ENCODE measurements at regions not wholly inside any gene's neighbourhood (a gene's known extent, or its start where the extent isn't known, plus 50 kb on each side); places are given as distances from the start of the nearest gene placed in this dataset.
A peak's percentile ranks its signal among the peaks of the same experiment; 100 is the strongest.

DNA sequence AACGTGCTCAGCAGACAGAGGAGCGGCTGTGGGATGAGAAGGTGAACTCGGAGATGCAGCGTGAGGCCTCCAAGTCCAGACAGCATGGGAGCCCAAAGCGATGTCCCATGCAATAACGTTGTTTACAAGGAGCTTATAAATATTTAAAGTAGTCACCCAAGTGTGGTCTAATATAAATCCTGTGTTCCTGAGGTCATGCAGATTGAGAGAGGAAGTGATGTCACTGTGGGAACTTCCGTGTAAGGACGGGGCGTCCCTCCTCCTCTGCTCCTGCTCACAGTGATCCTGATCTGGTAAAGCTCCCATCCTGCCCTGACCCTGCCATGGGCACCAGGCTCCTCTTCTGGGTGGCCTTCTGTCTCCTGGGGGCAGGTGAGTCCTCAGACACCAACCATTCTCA, 94.7 kb upstream of the PRSS58 start:
- DNase-seq, result no peak

GRCh38 chr7:142351145-142351544, 93.3 kb upstream of the PRSS58 start:
- DNase-seq, result no peak

DNA sequence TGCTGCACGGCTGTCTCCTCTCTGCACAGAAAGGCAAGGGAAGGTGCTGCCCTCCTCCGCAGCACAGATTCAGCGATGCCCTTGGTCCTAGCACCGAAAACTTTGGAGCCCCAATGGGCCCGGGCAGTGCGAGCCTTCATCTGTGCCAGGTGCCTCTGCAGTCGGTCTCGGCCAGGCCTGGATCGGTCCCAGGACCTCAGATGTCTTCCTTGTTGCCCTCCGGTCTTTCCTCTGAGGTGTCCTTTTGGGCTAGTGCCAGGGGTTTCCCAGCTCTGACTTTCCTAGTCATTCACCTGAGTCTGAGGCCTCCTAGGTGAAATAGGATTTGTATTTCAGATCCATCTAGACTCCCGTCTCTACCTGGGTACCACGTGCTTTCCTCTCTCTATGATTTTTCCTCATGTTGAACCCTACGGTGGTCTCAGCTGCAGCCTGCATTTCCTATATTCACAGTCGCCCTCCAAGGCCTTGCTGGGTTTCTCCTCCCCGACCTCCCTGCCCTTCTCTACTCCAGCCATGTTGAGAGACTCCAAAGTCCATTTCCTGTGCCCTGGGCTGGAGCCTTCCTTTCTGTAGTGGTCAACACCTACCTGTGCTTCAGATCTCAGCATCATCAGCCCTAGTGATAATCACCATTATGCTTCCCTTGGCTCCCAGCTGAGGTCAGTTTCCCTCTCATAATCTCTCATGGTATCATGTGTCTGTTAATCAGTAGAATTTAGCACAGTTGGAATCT, 92.0 kb upstream of the PRSS58 start:
- DNase-seq, result no peak

DNA sequence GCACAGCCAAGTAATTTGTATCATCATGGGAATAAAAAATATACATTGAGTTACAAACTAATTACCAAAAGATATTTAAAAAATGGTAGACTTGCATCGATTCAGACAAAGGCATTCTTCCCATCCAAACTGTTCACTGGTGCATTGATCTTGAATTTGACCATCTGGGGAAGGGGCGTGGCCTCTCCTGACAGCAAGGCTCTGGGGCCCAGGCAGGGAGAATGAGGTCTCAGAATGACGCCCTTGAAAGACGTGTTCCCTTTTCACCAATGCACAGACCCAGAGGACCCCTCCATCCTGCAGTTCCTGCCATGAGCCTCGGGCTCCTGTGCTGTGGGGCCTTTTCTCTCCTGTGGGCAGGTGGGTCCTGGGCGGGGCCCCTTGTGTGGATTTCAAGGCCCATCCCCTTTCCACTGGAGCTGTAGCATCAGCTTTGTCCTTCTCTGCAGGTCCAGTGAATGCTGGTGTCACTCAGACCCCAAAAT, 91.1 kb upstream of the PRSS58 start:
- no peak for DNase-seq

- DNase-seq, result no peak
Observed at GRCh38 chr7:142348100-142348499, 90.2 kb upstream of the PRSS58 start.

DNA sequence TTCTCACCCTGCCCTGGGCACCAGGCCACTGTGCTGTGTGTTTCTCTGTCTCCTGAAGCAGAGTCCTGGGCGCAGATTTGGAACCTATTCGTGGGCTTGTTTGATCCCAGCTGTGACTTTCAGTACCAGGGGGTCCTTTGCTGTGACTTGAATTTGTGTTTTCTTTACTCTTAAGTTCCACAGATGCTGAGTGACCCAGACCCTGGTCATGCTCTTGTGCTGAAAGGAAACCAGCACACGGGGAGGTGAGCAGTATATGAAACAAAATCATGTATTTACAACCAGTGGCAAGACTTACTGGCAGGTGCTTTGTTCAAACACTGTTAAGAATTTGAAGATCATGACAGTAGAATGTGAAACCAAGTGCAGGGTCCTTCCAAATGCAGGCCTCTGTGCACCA, 89.2 kb upstream of the PRSS58 start:
- DNase-seq, result no peak

DNA sequence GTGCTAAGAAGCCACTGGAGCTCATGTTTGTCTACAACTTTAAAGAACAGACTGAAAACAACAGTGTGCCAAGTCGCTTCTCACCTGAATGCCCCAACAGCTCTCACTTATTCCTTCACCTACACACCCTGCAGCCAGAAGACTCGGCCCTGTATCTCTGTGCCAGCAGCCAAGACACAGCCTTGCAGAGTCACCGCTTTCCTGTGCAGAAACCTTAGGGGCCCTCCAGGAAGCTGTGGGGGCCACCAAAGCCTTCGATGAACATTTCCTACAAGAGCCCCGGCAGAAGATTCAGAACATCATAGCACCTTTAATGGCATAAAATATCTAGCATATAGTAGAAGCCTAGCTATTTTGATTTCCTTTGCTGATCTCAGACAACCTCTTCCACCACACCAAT, 88.0 kb upstream of the PRSS58 start:
- DNase-seq, result peak; percentile 31

DNA sequence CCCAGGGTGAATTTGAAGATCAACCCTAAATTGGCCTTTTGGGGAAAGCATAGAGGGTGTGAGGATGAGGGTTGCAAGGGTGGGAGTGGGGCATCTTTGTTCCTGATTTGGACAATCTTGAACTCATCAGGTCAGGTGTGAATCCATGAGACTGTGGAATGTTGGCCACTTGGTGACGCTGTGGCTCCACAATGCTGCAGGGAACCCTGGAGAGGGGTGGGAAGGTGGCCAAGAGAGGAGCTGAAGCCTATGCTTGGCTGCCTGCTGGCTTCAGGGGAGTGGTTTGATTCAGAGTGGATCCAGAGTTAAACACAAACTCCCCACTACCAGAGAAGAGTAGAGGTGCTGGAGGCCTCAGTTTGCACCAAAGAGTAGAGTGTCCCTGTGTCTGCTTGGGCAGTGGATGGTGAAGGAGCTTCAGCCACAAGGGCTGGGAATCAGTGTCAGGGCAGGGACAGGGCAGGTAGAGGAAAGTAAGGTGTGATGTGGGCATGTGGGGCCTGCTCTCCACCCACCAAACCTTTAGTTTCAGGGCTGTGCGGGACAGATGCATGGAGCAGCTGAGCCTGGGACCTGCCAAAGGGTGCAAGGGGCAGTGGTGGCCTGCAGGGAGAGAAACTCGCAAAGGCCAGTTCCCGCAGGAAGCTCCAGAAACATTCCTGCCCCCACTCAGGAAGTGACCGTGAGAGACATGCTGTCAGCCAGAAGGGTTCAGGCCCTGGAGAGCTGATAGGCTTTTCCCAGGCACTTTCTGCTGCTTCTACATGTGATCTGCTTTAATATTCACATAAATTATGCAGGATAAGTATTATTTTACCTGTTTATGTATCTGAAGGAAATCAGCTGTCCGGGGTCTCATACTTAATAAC, 81.0 kb upstream of the PRSS58 start:
- no peak for DNase-seq

DNA sequence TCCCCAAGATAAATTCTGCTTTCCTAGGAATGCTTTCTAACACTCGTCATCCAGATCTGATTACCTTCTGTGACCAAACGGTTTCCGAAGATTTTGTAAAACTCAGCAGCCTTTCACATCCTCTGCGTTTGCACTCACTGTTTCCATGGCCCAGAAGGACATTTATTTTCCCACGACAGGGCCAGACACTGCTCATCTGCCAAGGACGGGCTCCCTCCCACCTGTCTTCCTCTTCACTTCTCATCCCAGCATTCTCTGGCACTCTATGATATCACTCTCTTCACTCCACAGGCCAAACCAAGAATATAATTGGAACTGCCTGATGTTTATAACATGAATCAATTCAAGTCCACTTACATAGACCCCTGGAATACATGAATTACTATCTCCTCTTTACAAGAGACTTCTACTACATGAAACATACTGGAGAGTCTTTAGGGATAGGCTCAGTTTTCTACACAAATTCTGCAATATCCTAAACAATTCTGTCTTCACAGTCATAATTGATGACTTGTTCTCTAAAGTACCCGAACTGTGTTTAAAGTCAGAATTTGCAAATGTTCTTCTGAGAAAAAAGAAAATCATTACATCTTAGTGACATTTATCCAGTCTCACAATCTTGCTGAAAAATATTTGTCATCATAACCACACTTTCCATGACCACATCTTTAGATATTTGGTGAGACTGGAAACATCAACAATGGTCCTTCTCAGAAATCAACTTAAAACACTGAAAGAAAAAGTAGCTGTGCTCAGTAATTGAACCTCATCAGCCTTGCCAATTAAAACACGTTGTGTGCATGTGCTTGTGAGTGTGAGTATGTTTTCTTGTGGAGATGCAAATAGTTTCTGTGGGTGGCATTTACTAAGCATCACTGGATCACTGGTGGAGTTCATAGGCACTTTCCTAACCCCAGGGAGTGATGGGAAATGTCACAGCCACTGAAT, 79.5 kb upstream of the PRSS58 start:
- no peak for DNase-seq

- DNase-seq, result no peak
Observed at GRCh38 chr7:142334806-142335205, 76.9 kb upstream of the PRSS58 start.

- DNase-seq, result no peak
Observed at GRCh38 chr7:142334236-142334635, 76.4 kb upstream of the PRSS58 start.

GRCh38 chr7:142332421-142332820, 74.6 kb upstream of the PRSS58 start:
- DNase-seq, result no peak

DNA sequence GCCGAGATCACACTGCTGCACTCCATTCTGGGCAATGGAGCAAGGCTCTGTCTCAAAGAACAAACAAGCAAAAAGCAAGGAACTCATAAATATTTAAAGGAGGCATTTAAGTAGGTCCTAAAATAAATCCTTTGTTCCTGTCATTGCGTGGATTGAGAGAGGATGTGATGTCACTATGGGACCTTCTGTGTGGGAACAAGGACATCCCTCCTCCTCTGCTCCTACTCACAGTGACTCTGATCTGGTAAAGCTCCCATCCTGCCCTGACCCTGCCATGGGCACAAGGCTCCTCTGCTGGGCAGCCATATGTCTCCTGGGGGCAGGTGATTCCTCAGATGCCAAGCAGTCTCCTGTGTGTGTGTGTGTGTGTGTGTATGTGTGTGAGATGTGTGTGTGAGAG, 74.1 kb upstream of the PRSS58 start:
- DNase-seq, result no peak

DNA sequence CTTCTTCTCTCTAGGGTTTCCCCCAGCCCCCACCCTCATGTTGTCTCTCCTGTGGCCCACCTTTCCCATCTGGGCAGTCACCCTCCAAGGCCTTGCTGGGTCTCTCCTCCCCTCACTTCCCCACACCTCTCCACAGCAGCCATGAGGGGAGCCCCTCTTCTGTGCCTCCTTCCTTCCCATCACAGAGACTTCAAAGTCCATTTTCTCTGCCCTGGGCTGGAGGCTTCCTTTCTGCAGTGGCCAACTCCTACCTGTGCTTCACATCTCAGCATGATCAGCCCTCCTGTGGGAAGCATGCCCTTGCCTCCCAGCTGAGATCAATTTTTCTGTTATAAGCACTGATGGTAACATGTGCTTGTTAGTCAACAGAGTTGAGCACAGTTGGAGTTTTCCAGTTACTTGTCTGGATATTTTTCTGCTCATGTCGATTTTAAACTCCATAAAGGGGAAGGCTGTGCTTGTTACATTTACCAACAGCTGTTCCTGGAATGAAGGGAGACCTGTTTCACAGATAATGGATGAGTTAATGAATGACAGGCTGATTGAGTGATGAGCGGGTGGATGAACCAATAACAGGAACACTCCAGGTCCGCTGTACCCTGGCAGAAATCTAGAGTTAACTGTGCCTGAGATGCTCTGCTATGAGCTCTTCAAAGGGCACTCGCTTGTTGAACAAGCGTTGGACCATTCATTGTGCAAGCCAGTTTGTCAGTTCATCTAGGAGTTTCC, 71.4 kb upstream of the PRSS58 start:
- no peak for DNase-seq

DNA sequence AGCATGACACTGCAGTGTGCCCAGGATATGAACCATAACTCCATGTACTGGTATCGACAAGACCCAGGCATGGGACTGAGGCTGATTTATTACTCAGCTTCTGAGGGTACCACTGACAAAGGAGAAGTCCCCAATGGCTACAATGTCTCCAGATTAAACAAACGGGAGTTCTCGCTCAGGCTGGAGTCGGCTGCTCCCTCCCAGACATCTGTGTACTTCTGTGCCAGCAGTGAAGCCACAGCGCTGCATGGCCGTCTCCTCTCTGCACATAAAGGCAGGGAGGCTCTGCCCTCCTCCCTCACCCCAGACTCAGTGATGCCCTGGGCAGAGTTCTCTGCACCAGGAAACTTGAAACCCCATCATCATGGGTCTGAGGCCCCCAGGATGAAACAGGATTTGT, 70.7 kb upstream of the PRSS58 start:
- DNase-seq, result no peak

GRCh38 chr7:142327628-142328405, 70.0 kb upstream of the PRSS58 start:
- no peak for DNase-seq

- DNase-seq, result no peak
Observed at GRCh38 chr7:142323706-142324105, 65.8 kb upstream of the PRSS58 start.

- no peak for DNase-seq
Observed at GRCh38 chr7:142321391-142321790, 63.5 kb upstream of the PRSS58 start.

- no peak for DNase-seq
Observed at GRCh38 chr7:142320883-142321282, 63.0 kb upstream of the PRSS58 start.

DNA sequence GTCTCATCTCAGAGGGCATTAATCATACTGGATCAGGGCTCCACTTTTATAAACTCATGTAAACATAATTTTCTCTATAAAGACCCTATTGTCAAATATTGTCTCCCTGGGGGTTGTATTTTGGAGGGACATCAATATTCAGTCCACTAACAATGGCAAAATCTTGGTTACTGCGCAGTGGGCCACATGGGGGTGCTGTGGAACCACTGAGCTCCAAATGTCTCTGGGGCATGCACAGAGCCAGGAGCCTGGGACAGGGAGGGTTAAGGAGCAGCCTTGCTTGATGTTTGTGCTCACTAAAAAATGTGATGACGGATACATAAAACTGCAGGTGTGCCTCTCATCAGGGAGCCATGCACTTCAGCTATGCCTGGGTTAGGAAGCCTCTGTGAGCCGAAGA, 62.1 kb upstream of the PRSS58 start:
- no peak for DNase-seq

- no peak for DNase-seq
Observed at GRCh38 chr7:142314281-142314680, 56.4 kb upstream of the PRSS58 start.

DNA sequence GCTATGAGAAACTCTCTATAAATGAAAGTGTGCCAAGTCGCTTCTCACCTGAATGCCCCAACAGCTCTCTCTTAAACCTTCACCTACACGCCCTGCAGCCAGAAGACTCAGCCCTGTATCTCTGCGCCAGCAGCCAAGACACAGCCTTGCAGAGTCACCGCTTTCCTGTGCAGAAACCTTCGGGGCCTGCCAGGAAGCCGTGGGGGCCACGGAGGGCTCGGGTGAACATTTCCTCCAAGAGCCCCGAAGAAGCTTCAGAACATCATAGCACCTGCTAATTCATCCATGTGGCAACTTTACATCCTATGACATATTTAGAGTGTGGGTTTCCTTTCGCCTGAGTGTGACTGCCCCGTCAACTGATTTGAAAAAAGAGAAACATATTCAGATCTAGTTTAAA, 55.7 kb upstream of the PRSS58 start:
- no peak for DNase-seq

Measured in activated CD4-positive, alpha-beta T cell treated with anti-CD3 and anti-CD28 coated beads for 1 hour (primary cell).